Stomach (tissue), 4 donors: ENCODE measurements at regions not wholly inside any gene's neighbourhood (a gene's known extent, or its start where the extent isn't known, plus 50 kb on each side); places are given as distances from the start of the nearest gene placed in this dataset.

Experiments
- EP300 ChIP-seq: sonication (generic); formaldehyde crosslinking; IDR thresholded peaks from one replicate; pipeline ENCODE4 v1.6.1; 2017; ENCODE audit warnings: antibody characterized with exemption
- POLR2A ChIP-seq, 4 donors: fragments of 450-650 bp; IDR thresholded peaks; one replicate each; pipeline ENCODE4 v1.6.1; 2016; ENCODE audit warnings: antibody characterized with exemption in 4 of 4, control low read depth in 2 of 4, mild to moderate bottlenecking in 1 of 4, moderate library complexity in 1 of 4
- TF ChIP-seq, protein P1 (sequence below), 7 experiments: fragments of 450-650 bp in 4 of 7; fragments of 200-600 bp in 3 of 7; sonication (generic) in 3 of 7; IDR thresholded peaks; one replicate each; pipeline ENCODE4 v1.5.1; 2016 to 2019; ENCODE audit warnings: antibody characterized with exemption in 7 of 7, control low read depth in 2 of 7, mild to moderate bottlenecking in 1 of 7

DNA sequence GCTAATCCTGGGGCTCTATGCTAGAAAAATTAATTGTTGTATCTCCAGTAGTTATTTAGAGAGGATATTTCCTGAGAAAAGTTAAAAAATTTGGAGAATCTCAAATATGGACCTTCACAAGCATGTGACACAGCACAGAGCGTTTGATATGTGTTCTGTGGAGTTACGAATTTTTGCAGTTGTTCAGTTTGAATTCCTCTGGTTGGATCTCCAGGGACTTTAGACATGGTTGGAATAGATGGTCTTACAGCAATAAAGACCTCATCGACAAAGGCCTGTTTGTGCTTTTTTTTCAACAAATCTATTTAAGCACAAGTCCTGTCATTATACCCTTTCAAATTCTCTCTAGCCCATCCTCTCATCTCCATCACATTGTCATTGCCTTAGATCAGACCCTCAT lies 138.0 kb downstream of the TES start:
- TF ChIP-seq POLR2A (IDR thresholded peaks at IDR 0.05) (no peak), EP300 (no peak)
- TF ChIP-seq, protein P1, sequence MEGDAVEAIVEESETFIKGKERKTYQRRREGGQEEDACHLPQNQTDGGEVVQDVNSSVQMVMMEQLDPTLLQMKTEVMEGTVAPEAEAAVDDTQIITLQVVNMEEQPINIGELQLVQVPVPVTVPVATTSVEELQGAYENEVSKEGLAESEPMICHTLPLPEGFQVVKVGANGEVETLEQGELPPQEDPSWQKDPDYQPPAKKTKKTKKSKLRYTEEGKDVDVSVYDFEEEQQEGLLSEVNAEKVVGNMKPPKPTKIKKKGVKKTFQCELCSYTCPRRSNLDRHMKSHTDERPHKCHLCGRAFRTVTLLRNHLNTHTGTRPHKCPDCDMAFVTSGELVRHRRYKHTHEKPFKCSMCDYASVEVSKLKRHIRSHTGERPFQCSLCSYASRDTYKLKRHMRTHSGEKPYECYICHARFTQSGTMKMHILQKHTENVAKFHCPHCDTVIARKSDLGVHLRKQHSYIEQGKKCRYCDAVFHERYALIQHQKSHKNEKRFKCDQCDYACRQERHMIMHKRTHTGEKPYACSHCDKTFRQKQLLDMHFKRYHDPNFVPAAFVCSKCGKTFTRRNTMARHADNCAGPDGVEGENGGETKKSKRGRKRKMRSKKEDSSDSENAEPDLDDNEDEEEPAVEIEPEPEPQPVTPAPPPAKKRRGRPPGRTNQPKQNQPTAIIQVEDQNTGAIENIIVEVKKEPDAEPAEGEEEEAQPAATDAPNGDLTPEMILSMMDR (IDR thresholded peaks at IDR 0.05) = no peak
